GM21737 (cell line): ENCODE measurements at regions not wholly inside any gene's neighbourhood (a gene's known extent, or its start where the extent isn't known, plus 50 kb on each side); places are given as distances from the start of the nearest gene placed in this dataset.
"Not testable (repeated sequence)": the region's sequence is repeated elsewhere in the genome, so short reads cannot be mapped to it uniquely, and the experiment has no call there.

Experiments used
- ATAC-seq: cut with Tn5 transposase; IDR thresholded peaks from one replicate; pipeline ENCODE4 v1.9.1; 2021; ENCODE audit warnings: mild to moderate bottlenecking, moderate library complexity; ENCODE audit not compliant: unreplicated experiment

DNA sequence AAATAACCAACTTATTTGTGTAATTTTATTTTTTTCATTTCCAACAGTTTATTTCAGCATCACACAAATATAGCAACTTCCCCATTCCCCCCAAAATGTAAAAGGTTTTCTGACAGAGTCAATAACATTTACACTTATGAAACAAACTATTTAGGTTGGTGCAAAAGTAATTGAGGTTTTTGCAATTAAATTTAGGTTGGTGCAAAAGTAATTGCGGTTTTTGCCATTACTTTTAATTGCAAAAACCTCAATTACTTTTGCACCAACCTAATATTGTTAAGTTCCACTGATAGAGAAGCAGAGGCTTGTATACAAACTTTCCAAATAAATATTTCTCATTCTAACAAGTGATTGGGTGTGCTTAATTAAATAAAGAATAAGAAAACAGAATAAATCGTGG is 270.9 kb upstream of the DUSP10 start:
- no peak for ATAC-seq

DNA sequence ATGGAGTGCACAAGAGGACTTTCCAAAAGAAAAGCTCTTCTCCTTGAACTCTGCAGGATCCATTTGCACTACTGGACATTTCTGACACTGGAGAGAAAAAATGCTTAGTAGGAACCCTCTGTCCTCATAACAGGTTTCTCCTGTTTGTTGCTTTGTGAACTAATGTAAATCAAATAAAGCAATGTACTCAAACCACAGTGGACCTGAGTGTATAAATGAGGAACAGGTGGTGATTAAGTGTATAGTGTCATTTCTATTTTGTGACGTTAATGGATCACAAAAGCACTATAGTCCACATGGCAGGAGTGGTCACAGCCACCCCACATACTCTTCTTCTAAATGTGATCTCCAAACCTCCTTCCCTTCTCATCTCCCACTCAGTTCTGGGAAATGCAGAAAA is 268.4 kb upstream of the DUSP10 start:
- ATAC-seq, result no peak

DNA sequence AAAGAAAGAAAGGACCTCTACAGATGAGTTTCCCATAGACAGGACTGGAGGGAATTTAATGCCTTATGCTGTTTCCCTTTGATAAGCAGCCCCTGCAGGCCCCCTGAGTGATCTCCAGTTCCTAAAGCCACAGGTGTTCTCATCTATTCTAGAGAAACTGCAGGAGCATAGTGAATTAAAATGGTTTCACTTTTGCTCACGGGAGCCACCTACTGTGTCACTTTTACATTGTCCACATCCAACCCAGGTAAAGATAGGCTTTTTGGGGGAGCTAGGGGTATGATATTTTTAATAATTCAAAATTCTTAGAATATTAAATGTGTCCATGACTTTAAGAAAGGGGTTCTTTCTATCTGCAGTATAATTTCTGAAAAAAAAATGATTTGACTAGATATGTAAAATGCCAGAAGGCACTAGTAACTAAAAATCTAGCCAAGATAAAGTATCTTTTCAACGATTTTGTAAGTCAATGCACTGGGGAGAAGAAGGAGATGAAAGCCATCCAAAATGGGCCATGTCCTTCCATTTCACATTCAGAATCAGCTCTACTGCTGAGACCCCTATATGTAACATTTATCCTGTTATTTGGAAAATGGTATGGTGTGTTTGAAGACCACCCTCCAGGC is 267.3 kb upstream of the DUSP10 start:
- no peak for ATAC-seq

DNA sequence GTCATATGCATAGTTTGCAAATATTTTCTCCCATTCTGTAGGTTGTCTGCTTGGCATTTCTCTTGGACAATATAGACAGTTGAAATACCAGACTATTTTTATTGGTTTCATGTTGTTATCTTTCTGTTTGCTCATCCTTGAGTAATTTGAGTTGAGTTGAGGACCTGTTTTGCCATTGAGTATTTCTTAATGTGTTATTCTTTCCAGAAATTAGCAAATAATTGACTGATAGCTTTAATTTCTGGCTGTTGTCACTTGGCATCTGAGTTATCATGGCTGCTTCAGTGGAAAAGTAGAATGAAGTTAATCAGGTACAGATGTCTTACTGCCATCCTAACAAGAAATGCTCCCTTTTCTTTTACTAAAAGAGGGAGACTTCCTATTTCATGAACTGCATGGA is 264.8 kb upstream of the DUSP10 start:
- ATAC-seq, result no peak

DNA sequence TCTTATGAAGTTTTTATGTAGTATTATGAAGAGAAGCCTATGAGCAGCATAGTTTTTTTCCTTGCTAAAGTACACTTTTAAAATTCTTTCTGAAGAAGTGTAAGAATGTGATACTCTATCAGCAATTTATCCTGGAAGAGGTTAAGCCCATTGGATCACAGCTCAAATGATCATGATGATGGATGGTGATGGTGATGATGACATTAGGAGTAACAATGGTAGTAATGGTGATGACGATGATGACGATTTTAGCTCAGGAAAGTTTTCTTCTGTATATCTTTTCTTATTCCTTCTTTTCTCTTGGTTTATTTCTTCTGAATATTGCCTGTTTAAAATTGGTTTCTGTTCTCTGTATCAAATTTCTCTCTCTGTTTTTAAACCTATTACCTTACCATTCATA is 262.9 kb upstream of the DUSP10 start:
- no peak for ATAC-seq

DNA sequence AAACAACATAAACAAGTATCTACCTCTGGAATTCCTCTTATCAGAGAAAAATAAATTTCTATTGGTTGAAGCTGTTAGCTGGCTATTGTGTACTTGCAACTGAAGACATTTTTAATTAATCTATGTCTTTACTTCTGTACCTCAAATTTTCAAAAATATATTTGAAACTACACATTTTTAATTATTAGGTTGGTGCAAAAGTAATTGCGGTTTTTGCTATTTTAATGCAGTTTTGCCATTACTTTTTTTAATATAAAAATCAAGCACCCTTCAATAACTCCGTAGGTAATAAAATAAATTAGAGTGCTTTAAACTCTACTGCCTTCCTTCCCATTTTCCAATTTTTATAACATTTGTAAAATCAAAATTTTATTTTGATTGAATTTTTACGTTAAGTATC is 262.1 kb upstream of the DUSP10 start:
- ATAC-seq, result no peak

DNA sequence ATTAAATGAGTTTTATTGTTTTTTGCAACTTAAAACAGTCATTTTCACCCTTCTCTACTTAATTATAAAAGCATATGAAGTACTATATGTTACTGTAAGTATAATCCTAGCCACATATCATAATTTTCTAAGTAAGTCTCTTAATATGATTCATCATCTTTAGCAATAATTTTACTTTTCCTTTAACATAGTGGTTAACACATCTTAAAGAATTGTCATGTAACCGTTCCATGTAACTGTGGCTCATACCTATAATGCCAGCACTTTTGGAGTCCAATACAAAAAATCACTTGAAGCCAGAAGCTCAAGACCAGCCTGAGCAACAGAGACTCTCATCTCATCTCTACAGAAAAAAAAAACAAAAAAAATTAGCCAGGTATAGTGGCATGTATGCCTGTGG is 260.6 kb upstream of the DUSP10 start:
- ATAC-seq, result no peak

DNA sequence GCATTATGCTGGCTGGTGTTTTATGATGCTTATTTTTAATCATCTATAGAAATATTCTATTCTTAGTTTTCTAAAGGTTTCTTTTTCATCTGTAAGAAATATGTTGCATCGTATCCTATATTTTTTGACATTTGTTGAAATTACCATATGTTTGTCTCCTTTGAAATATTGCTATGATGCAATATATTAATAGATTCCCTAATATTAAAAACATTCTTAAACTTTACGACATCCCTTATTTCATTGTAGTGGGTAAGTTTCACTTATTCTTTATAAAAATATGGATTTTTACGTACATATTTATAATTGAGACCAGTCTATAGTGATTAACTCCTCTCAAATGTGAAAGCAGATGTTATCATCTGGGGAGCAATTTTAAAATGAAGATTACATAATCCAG is 258.2 kb upstream of the DUSP10 start:
- no peak for ATAC-seq

DNA sequence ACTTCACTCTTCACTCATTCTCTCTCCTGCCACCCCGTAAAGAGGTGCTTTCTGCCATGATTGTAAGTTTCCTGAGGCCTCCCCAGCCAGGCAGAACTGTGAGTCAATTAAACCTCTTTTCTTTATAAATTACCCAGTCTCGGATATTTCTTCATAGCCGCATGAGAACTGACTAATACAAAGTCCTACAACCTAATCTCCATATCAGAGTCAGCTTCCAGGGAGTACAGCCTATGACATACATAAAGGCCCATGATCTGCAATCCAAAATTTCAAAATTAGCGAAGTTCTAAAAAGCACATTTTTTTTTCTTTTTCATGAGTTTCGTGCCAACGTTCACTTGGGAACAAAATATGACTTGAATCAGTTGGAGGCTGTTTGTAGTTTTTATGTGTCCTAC is 256.9 kb upstream of the DUSP10 start:
- no peak for ATAC-seq

DNA sequence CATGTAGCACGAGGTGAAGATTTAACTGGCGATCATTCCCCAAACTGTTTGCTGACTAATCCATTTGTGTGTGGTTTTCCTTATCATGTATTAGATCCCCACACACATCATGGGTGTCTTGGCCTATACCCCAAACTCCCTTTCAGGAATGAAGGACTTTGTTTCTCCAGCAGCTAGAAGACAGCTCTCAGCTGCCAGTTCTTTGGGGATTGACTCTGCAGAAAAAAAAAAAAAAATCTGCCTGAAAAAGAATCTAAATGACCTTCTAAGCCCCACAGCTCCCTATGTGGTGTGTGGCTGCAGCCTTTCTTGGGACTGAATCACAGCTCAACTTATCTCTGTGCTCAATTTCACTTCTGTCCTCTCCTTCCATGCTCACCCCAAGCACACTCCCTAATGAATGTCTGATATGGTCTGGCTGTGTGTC is 256.3 kb upstream of the DUSP10 start:
- no peak for ATAC-seq

DNA sequence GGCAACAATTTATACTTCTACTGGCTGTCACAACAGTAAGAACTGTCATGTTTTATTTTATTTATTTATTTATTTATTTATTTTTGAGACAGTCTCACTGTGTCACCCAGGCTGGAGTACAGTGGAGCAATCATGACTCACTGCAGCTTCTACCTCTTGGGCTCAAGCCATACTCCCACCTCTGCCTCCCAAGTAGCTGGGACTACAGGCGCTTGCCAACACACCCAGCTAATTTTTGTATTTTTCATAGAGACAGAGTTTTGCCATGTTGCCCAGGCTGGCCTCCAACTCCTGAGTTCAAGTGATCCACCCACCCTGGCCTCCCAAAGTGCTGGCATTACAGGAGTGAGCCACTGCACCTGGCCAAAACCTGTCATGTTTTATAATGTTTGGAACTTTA is 255.1 kb upstream of the DUSP10 start:
- not testable (repeated sequence) for ATAC-seq

DNA sequence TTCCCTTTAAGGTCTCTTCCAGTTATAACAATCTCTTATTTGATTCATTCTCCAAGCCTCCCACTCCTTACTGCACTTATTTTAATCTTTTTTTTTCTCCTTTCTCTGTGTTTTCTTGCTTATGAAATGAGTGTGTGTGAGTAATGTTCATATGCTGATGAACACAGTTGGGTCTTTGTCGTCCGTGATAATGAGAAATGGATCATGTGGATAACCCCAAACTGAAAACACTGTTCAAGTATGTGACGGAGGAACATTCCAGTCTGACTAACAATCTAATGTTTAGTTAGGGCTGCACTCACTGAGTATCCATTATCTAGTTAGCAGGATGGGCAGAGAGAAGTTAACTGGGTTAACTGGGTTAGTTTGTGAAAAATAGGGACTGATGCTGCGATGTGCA is 253.1 kb upstream of the DUSP10 start:
- no peak for ATAC-seq

DNA sequence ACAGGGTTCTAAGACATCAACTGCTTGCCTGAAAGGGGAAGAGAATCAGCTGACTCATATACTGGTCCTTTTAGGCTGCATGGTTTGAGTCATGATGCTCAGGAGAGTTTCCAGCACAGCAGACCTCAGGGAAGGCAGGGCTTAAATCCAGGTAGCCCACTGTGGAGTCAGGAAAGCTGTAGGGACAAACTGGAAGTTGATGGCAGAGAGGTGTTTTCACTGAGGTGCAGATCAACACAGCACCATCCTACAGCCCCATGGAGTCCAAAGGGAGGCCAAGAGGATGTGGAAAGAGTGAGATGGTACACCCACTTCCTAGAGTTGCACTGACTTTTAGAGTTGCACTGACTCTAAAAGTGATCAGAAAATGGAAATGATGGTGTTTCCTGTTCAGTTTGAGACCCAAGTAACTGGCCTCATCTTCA is 252.4 kb upstream of the DUSP10 start:
- ATAC-seq, result peak; percentile 53

DNA sequence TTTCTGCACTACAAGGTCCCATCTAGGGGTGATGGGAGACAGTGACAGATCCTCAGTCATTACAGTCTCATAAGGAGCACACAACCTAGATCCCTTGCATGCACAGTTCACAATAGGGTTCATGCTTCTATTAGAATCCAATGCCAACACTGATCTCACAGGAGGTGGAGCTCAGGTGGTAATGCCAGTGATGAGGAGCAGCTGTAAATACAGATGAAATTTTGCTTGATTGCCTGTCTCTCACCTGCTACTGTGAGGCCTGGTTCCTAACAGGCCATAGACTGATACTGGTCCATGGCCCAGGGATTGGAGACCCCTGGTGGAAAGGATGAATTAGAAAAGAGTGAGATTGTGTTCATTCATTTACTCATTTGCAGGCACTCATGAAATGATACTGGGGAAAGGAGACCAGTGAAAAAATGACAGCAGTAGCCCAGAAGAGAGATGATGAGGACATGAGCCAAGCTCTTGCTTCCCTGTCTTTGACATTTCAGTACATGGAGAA is 251.6 kb upstream of the DUSP10 start:
- no peak for ATAC-seq

DNA sequence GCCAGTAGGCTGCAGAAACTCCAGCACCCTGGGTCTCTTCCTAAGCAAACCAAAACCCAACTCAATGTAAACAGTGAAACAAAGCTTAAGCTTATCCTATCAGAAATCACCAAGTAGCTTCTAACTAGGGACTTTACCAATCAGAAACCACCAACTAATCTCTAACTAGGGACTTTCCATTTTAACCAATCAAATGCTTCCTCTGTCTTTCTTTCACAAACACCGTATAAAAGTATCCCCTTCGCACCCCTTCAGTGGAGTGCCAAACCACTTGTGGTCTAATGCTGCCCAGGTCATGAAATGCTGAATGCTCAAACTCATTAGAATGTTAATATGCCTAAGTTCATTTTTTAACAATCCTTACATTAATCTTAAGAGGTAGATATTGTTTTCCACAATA is 250.5 kb upstream of the DUSP10 start:
- peak; percentile 50 for ATAC-seq

DNA sequence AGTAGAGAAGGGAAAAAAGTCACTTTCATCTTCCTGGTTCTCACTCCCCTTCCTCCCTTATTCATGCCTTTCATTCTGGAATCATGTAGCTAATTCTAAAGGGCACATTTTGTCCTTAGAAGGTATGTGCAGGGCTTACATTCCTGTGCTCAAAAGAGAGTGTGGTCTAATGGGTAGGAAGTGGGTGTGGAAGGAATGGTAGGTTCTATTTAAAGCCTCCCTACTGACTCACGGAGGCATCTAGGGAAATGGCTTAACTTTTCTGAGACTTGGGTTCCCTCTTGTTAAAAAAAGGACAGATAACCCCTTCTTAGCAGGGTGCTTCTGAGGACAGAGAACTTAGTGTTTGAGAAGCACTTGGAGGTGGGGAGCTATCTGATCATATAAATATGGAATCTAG is 249.3 kb upstream of the DUSP10 start:
- no peak for ATAC-seq

DNA sequence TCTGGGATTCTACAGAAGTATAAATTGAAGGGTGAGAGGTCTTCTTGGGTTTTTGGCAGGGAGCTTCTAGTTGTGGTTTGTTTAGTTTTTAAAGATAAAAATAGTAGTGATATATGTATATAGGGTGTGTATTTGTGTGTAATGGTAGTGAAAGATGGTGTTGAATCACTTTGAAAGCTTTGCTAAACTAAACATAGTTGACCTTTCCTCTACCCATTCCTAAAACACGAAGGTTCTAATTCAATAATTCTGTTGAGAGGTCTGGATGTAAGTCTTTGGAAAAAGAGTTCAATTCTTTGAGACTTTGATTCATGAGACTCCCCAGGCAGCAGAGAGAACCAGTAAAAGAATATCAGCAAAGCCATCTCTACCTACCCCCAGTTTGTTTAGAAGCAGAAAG is 247.9 kb upstream of the DUSP10 start:
- no peak for ATAC-seq

DNA sequence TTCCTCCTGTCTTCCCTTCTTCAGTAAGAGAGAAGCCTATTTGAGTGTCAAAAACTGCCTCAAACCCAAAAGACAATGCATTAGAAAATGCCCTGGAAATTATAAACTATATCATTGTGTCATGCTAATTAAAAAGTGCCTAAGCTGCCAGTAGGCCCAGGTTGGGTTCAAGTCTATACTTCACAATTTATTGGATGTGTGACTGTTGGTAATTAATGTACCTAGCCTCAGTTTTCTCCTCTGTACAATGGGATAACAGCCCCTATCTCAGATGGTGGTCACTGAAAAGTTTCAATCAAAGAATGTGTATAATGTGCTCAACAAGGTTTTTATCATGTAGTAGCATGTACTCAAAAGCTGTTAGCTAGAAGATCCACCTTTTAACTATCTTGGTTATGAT is 246.9 kb upstream of the DUSP10 start:
- no peak for ATAC-seq

DNA sequence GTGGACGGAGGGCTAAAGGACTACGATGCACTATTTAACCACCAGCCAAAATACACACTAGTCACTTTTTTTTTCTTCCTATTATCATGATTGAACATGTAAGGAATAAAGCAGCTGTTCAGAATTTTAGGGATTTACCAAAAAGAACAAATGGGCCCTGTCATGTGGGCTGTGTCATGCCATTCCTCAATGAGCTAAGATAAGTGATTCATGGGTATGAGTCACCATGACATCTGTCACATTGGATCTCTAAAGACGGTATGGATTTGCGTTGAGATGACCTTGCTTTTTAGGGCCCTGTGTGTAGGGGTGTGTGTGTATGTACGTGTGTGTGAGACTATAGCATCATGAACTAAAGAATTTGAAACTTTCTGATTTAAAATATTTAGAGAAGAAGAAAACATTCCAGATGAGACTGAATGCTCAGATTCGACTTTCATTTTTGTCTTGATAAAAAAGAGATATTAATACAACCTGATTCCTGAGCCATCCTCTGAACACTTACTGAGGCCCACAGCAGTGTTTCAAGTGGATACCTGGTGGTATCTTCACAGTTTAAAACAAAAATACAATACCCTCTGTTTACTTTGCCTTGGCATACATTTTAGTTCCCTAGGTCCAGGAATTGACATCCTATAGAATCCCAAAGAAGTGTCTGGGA is 246.1 kb upstream of the DUSP10 start:
- ATAC-seq, result no peak

DNA sequence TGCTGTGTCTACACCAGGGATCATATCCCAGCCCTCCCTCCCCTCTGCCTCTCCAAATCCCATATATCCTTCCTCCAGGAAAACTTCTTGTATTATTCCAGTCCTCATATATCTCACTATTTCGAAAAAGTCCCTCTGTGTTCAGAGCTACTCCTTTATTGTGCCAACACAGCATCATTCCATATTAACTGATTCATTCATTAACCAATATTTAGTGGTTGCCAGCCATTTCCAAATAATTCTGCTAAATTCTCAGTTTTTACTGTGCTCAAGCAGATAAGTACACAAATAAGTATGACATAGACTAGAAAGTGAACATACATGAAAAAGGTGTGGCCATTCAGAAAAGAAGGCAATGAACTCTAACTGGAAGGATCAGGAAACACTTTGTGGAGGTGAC is 241.6 kb upstream of the DUSP10 start:
- ATAC-seq, result no peak

DNA sequence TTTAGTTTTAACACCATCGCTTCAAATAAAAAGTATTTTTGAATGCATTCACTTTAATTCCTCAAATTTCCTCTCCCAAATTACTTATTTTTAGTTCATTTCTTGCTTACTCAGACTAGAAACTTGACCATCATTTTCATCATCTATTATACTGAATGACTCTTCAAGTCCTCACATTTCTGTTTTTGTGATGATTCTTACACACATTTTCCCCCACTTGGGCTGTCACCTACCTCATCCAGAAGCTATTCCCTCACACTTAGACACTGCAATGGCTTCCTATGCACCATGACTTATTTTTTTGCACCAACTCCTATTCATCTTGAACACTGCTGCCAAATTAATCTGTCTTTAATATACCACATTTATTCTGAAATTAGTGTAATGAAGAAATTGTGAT is 239.6 kb upstream of the DUSP10 start:
- no peak for ATAC-seq

DNA sequence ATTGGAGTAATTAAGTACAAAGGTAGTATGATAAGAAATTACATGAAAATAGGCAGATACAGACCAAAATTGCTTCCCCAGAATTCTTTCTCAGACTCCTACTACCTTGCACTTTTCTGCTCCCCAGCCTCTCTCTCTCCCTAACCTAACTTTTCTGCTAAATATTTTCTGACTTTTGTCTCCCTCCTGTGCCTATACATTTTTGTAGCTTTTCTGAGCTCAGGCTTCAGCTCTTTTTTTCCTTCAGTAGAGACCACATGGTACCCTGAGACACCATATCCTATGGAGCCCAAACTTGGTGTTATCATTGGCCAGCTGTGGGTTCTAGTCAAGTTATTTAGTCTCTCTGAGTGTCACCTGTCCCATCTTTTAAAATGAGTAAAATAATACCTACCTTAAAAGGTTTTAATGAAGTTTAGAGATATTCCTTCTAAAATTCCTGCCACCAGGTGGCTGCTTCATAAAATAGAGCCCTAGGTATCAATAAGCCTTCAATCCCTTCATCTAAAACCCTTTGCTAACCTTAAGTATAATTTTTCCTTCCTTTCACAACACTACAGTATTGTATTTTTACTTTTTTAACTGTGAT is 237.6 kb upstream of the DUSP10 start:
- no peak for ATAC-seq
